ENCODE measurements at regions not wholly inside any gene's neighbourhood (a gene's known extent, or its start where the extent isn't known, plus 50 kb on each side); places are given as distances from the start of the nearest gene placed in this dataset.

- DNase-seq = no peak
These were observed 421.5 kb downstream of the PTPRU start for GRCh38 chr1:29657816-29658215.

GRCh38 chr1:29655945-29656850 is 419.9 kb downstream of the PTPRU start:
- no peak for DNase-seq

GRCh38 chr1:29655145-29655544 is 418.8 kb downstream of the PTPRU start:
- no peak for DNase-seq

GRCh38 chr1:29653886-29654450 is 417.6 kb downstream of the PTPRU start:
- DNase-seq = no peak

GRCh38 chr1:29653034-29653810 is 416.9 kb downstream of the PTPRU start:
- DNase-seq = no peak

GRCh38 chr1:29651684-29652665 is 415.7 kb downstream of the PTPRU start:
- DNase-seq = no peak

- DNase-seq = no peak
These were observed 414.9 kb downstream of the PTPRU start for GRCh38 chr1:29651246-29651645.

- DNase-seq = no peak
These were observed 414.2 kb downstream of the PTPRU start for GRCh38 chr1:29650476-29650875.

GRCh38 chr1:29650041-29650400 is 413.7 kb downstream of the PTPRU start:
- no peak for DNase-seq

- DNase-seq = no peak
These were observed 413.1 kb downstream of the PTPRU start for GRCh38 chr1:29649189-29650040.

GRCh38 chr1:29648798-29649188 is 412.5 kb downstream of the PTPRU start:
- no peak for DNase-seq

- no peak for DNase-seq
These were observed 411.7 kb downstream of the PTPRU start for GRCh38 chr1:29648026-29648425.

GRCh38 chr1:29647581-29647980 is 411.3 kb downstream of the PTPRU start:
- no peak for DNase-seq

- no peak for DNase-seq
These were observed 409.9 kb downstream of the PTPRU start for GRCh38 chr1:29646161-29646775.

- no peak for DNase-seq
These were observed 409.3 kb downstream of the PTPRU start for GRCh38 chr1:29645586-29645985.

GRCh38 chr1:29644812-29645211 is 408.5 kb downstream of the PTPRU start:
- DNase-seq = no peak

- DNase-seq = no peak
These were observed 407.6 kb downstream of the PTPRU start for GRCh38 chr1:29643838-29644440.

GRCh38 chr1:29643281-29643680 is 407.0 kb downstream of the PTPRU start:
- no peak for DNase-seq

- no peak for DNase-seq
These were observed 406.2 kb downstream of the PTPRU start for GRCh38 chr1:29642519-29642918.

- no peak for DNase-seq
These were observed 405.6 kb downstream of the PTPRU start for GRCh38 chr1:29641921-29642320.

GRCh38 chr1:29640428-29640785 is 404.1 kb downstream of the PTPRU start:
- no peak for DNase-seq

All from NCI-H1694 (cell line).